OCI-LY1 (cell line): ENCODE measurements at regions not wholly inside any gene's neighbourhood (a gene's known extent, or its start where the extent isn't known, plus 50 kb on each side); places are given as distances from the start of the nearest gene placed in this dataset.

ENCODE experiments used
- EZH2 ChIP-seq: fragments of 200-600 bp; sonication (generic), shearing (Covaris generic); IDR thresholded peaks from 2 replicates; pipeline ENCODE4 v1.8.0; 2017; ENCODE audit warnings: borderline replicate concordance, mixed run types, mild to moderate bottlenecking, antibody characterized with exemption, low read length, moderate library complexity, mixed read lengths
- TF ChIP-seq, protein P1 (sequence below): fragments of 200-600 bp; sonication (generic), shearing (Covaris generic); IDR thresholded peaks from 2 replicates; pipeline ENCODE4 v1.5.1; 2017; ENCODE audit warnings: mild to moderate bottlenecking, antibody characterized with exemption, low read length, moderate library complexity, mixed read lengths

DNA sequence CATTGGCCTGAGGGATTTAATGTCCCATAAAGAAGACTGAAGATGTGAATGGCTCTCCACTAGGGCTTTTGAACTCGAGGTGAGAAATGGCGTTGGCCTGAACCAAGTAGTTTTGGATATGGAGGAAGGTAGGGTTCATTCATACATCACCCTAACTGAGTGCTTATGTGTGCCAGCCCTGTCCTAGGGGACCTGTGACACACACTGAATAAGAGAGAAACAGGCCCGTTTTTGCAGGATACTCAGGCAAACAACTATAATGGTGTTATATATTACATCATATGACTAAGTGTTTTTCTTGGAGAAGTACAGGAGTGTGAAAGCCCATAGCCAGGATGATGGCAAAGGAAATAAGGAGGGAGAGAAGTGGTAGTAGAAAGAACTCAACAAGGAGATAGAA lies 368.1 kb downstream of the TMEM135 start:
- TF ChIP-seq, protein P1, sequence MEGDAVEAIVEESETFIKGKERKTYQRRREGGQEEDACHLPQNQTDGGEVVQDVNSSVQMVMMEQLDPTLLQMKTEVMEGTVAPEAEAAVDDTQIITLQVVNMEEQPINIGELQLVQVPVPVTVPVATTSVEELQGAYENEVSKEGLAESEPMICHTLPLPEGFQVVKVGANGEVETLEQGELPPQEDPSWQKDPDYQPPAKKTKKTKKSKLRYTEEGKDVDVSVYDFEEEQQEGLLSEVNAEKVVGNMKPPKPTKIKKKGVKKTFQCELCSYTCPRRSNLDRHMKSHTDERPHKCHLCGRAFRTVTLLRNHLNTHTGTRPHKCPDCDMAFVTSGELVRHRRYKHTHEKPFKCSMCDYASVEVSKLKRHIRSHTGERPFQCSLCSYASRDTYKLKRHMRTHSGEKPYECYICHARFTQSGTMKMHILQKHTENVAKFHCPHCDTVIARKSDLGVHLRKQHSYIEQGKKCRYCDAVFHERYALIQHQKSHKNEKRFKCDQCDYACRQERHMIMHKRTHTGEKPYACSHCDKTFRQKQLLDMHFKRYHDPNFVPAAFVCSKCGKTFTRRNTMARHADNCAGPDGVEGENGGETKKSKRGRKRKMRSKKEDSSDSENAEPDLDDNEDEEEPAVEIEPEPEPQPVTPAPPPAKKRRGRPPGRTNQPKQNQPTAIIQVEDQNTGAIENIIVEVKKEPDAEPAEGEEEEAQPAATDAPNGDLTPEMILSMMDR = no peak
- TF ChIP-seq EZH2 = no peak
